IMR-90 (cell line): ENCODE measurements at regions not wholly inside any gene's neighbourhood (a gene's known extent, or its start where the extent isn't known, plus 50 kb on each side); places are given as distances from the start of the nearest gene placed in this dataset.

Experiments
- ATAC-seq: fragments of 200-7000 bp; cut with Tn5 transposase; 2 replicates; pipeline ENCODE4 v1.9.1; 2020; ENCODE audit warnings: low read depth, mild to moderate bottlenecking, moderate library complexity
- BruUV-seq: library from RNA; stranded (reverse); fragments of 400-500 nt; replicated peaks from 2 replicates; lab custom pipeline; 2021; lab: Mats Ljungman, UMichigan
- CTCF ChIA-PET: fragments of 300-600 bp; formaldehyde crosslinking; extraction: SDS; loops from one replicate; lab custom pipeline; 2021; ENCODE audit warnings: antibody characterized with exemption; lab: Yijun Ruan, JAX
- POLR2A ChIA-PET: fragments of 300-600 bp; sonication (Branson Sonifier 250); formaldehyde crosslinking; loops from one replicate; lab custom pipeline; 2022; ENCODE audit warnings: antibody characterized with exemption; ENCODE audit not compliant: unreplicated experiment; lab: Charles Lee
- DNase-seq: peaks from one replicate; pipeline ENCODE4 v3.0.0; 2013
- H2AFZ ChIP-seq: replicated peaks from 2 replicates; pipeline ENCODE3; 2013; ENCODE audit warnings: low read length, mild to moderate bottlenecking; ENCODE audit not compliant: poor library complexity
- H2AK5ac ChIP-seq: 2 replicates; pipeline ENCODE4 v1.6.1; 2013; ENCODE audit warnings: low read depth, low read length, inconsistent platforms
- H2AK9ac ChIP-seq: replicated peaks from 2 replicates; pipeline ENCODE3; 2013; ENCODE audit warnings: mild to moderate bottlenecking, low read depth, low read length, moderate library complexity; ENCODE audit not compliant: poor library complexity
- H2BK120ac ChIP-seq: 2 replicates; pipeline ENCODE4 v1.6.1; 2013; ENCODE audit warnings: low read depth, low read length, inconsistent platforms
- H2BK15ac ChIP-seq: 3 replicates; pipeline ENCODE4 v1.6.1; 2013; ENCODE audit warnings: low read depth, low read length, inconsistent platforms
- H2BK20ac ChIP-seq: 2 replicates; pipeline ENCODE4 v1.6.1; 2013; ENCODE audit warnings: low read depth, mild to moderate bottlenecking, inconsistent platforms, low read length, moderate library complexity
- H2BK5ac ChIP-seq: 2 replicates; pipeline ENCODE4 v1.6.1; 2013; ENCODE audit warnings: mild to moderate bottlenecking, low read depth, low read length, inconsistent platforms; ENCODE audit not compliant: poor library complexity, severe bottlenecking
- H3K14ac ChIP-seq: replicated peaks from 2 replicates; pipeline ENCODE4 v1.6.1; 2013; ENCODE audit warnings: low read depth, low read length, inconsistent platforms
- H3K18ac ChIP-seq: 2 replicates; pipeline ENCODE4 v1.6.1; 2013; ENCODE audit warnings: low read depth, low read length, control low read depth
- H3K23ac ChIP-seq: 2 replicates; pipeline ENCODE4 v1.6.1; 2013; ENCODE audit warnings: low read depth, low read length, inconsistent platforms
- H3K27ac ChIP-seq: 2 replicates; pipeline ENCODE4 v1.5.1; 2013; ENCODE audit warnings: mild to moderate bottlenecking, control low read depth, low read length; ENCODE audit not compliant: insufficient read depth
- H3K27me3 ChIP-seq: 2 replicates; pipeline ENCODE4 v1.6.1; 2013; ENCODE audit warnings: low read length; ENCODE audit not compliant: control insufficient read depth, insufficient read depth
- H3K36me3 ChIP-seq: 2 replicates; pipeline ENCODE4 v1.6.1; 2013; ENCODE audit warnings: low read length, mixed read lengths; ENCODE audit not compliant: control insufficient read depth, insufficient read depth
- H3K4ac ChIP-seq: 2 replicates; pipeline ENCODE4 v1.6.1; 2013; ENCODE audit warnings: low read depth, low read length, inconsistent platforms
- H3K4me1 ChIP-seq: 2 replicates; pipeline ENCODE4 v1.6.1; 2013; ENCODE audit warnings: low read length, mixed read lengths; ENCODE audit not compliant: control insufficient read depth, insufficient read depth
- H3K4me2 ChIP-seq: 2 replicates; pipeline ENCODE4 v1.6.1; 2013; ENCODE audit warnings: low read depth, mild to moderate bottlenecking, control low read depth, low read length, moderate library complexity
- H3K4me3 ChIP-seq: 2 replicates; pipeline ENCODE4 v1.5.1; 2013; ENCODE audit warnings: low read depth, mild to moderate bottlenecking, control low read depth, low read length, moderate library complexity; ENCODE audit not compliant: insufficient read depth
- H3K56ac ChIP-seq: 2 replicates; pipeline ENCODE4 v1.6.1; 2013; ENCODE audit warnings: low read length, inconsistent platforms; ENCODE audit not compliant: insufficient read depth; ENCODE audit errors: extremely low read depth
- H3K79me1 ChIP-seq, 2 experiments: 2 replicates each; pipeline ENCODE4 v1.6.1; 2013; ENCODE audit warnings: low read length in 2 of 2, inconsistent platforms in 1 of 2, low read depth in 1 of 2
- H3K9ac ChIP-seq: 2 replicates; pipeline ENCODE4 v1.6.1; 2013; ENCODE audit warnings: low read depth, low read length, control low read depth
- H3K9me1 ChIP-seq: 2 replicates; pipeline ENCODE4 v1.6.1; 2013; ENCODE audit warnings: low read length, inconsistent platforms; ENCODE audit not compliant: insufficient read depth
- H3K9me3 ChIP-seq: 2 replicates; pipeline ENCODE4 v1.6.1; 2013; ENCODE audit warnings: low read length; ENCODE audit not compliant: control insufficient read depth, insufficient read depth
- H4K20me1 ChIP-seq: 2 replicates; pipeline ENCODE4 v1.6.1; 2013; ENCODE audit warnings: low read length, inconsistent platforms; ENCODE audit not compliant: insufficient read depth
- H4K5ac ChIP-seq: 2 replicates; pipeline ENCODE4 v1.6.1; 2013; ENCODE audit warnings: mild to moderate bottlenecking, low read depth, low read length, control low read depth
- H4K8ac ChIP-seq, 2 experiments: 2 replicates each; pipeline ENCODE4 v1.6.1; 2013; ENCODE audit warnings: low read depth in 2 of 2, low read length in 2 of 2, control low read depth in 1 of 2, inconsistent platforms in 1 of 2
- H4K91ac ChIP-seq: 2 replicates; pipeline ENCODE4 v1.6.1; 2013; ENCODE audit warnings: low read depth, low read length, inconsistent platforms; ENCODE audit not compliant: insufficient read depth
- BHLHE40 ChIP-seq: fragments of 150-350 bp; IDR thresholded peaks from 2 replicates; pipeline ENCODE4 v1.6.1; 2016; ENCODE audit warnings: mild to moderate bottlenecking, low read depth, low read length
- CEBPB ChIP-seq: IDR thresholded peaks from 2 replicates; pipeline ENCODE4 v1.6.1; 2012; ENCODE audit warnings: low read depth, low read length, improper control_type of control experiment
- CHD1 ChIP-seq: IDR thresholded peaks from 2 replicates; pipeline ENCODE4 v1.6.1; 2012; ENCODE audit warnings: low read depth, low read length, improper control_type of control experiment
- CTCF ChIP-seq: conservative IDR thresholded peaks from 2 replicates; pipeline ENCODE4 v1.5.1; 2012; ENCODE audit warnings: mild to moderate bottlenecking, low read depth, low read length, improper control_type of control experiment
- ELK1 ChIP-seq: fragments of 150-350 bp; IDR thresholded peaks from 2 replicates; pipeline ENCODE4 v1.6.1; 2016; ENCODE audit warnings: low read depth, mild to moderate bottlenecking, low read length, moderate library complexity, borderline replicate concordance
- FOS ChIP-seq: fragments of 150-350 bp; IDR thresholded peaks from 2 replicates; pipeline ENCODE4 v1.6.1; 2016; ENCODE audit warnings: low read depth, low read length
- MAFK ChIP-seq: IDR thresholded peaks from 2 replicates; pipeline ENCODE4 v1.6.1; 2012; ENCODE audit warnings: low read depth, low read length, improper control_type of control experiment
- MAZ ChIP-seq: IDR thresholded peaks from 2 replicates; pipeline ENCODE4 v1.6.1; 2012; ENCODE audit warnings: low read depth, mild to moderate bottlenecking, low read length, improper control_type of control experiment, moderate library complexity, borderline replicate concordance
- MXI1 ChIP-seq: IDR thresholded peaks from 2 replicates; pipeline ENCODE4 v1.6.1; 2012; ENCODE audit warnings: low read depth, mild to moderate bottlenecking, low read length, moderate library complexity, borderline replicate concordance
- NFE2L2 ChIP-seq: fragments of 150-350 bp; IDR thresholded peaks from 2 replicates; pipeline ENCODE4 v1.6.1; 2016; ENCODE audit warnings: low read depth, mild to moderate bottlenecking, low read length
- POLR2A ChIP-seq: IDR thresholded peaks from 2 replicates; pipeline ENCODE4 v1.6.1; 2012; ENCODE audit warnings: mild to moderate bottlenecking, low read depth, low read length
- RAD21 ChIP-seq: IDR thresholded peaks from 2 replicates; pipeline ENCODE4 v1.6.1; 2012; ENCODE audit warnings: low read length, improper control_type of control experiment
- RCOR1 ChIP-seq: IDR thresholded peaks from 2 replicates; pipeline ENCODE4 v1.6.1; 2012; ENCODE audit warnings: mild to moderate bottlenecking, low read length, improper control_type of control experiment; ENCODE audit not compliant: insufficient replicate concordance
- RFX5 ChIP-seq: IDR thresholded peaks from 2 replicates; pipeline ENCODE4 v1.8.0; 2012; ENCODE audit warnings: low read depth, mild to moderate bottlenecking, low read length, moderate library complexity
- SMC3 ChIP-seq: fragments of 150-350 bp; IDR thresholded peaks from 2 replicates; pipeline ENCODE4 v1.6.1; 2016; ENCODE audit warnings: low read depth, mild to moderate bottlenecking, antibody characterized with exemption, low read length, moderate library complexity
- USF2 ChIP-seq: fragments of 150-350 bp; IDR thresholded peaks from 2 replicates; pipeline ENCODE4 v1.6.1; 2017; ENCODE audit warnings: mild to moderate bottlenecking, antibody characterized with exemption, low read length, low read depth
- WGBS, 2 experiments: methylation state at CpG; one replicate each; pipeline versions ENCODE4 v1.1.5 to v1.1.7; 2013; ENCODE audit warnings: missing lambda C conversion rate in 2 of 2; ENCODE audit not compliant: insufficient read length in 1 of 2; ENCODE audit errors: extremely low coverage in 2 of 2; 5-methylcytosine and 5-hydroxymethylcytosine counted together
- dilution Hi-C: fragments of 300-500 bp; cut with HindIII; formaldehyde crosslinking; loops from one replicate; pipeline ENCODE4 v1.14.3; 2018; ENCODE audit warnings: low sequenced_read_pairs; ENCODE audit not compliant: unreplicated experiment
- in situ Hi-C: fragments of 300-500 bp; cut with MboI; formaldehyde crosslinking; loops from 3 replicates; pipeline ENCODE4 v1.14.3; 2019; ENCODE audit warnings: low sequenced_read_pairs, inconsistent platforms, mixed read lengths
- intact Hi-C: fragments of 100-400 bp; cut with micrococcal nuclease; formaldehyde crosslinking; loops from 2 replicates; pipeline ENCODE4 v1.10.0; 2022

DNA sequence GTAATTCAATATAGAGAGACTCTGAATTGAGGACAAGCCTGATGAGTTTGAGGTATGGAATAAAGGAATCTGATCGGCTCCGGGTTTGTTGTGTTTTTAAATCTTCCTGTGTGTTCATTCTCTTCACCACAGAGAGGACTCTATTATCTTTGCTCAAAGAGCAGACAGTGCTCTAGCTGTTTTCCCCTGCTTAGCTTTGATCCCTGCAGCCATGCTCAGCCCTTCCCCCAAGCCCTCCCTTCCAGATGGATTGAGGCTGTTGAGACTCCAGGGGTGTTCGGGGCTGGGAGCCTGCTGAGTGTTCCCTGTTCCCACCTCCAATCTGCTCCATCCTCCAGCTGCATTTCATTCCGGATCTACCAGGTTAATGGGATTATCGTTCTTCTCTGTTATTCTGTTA is 74.2 kb upstream of the CXADR start:
- no peak overlapping the region for H3K27ac ChIP-seq
- H3K9me3 ChIP-seq: no peaks in the 10 kb centered on the region
- H2BK5ac ChIP-seq: no peak overlapping the region
- intact Hi-C loops: no loop called here
- no peak overlapping the region for H3K18ac ChIP-seq
- no peaks in the 10 kb centered on the region for H3K79me1 ChIP-seq
- H3K4me3 ChIP-seq: no peak overlapping the region
- no peak overlapping the region for H2AK5ac ChIP-seq
- ChIA-PET POLR2A (no interaction called here), CTCF (interaction anchor here (1.3 kb wide), 1 partner anchor 116 kb away, joined by 3 read pairs; no protein-coding TSS in a partner anchor)
- H3K36me3 ChIP-seq: no peaks in the 10 kb centered on the region
- no peak overlapping the region for H4K8ac ChIP-seq
- H3K27me3 ChIP-seq: peaks cover 2% of the 10 kb centered on the region
- H3K4me2 ChIP-seq: no peak overlapping the region
- in situ Hi-C loops: no loop called here
- no peak overlapping the region for H2AK9ac ChIP-seq
- peak overlapping the region; percentile 59 for H2AFZ ChIP-seq
- H2BK20ac ChIP-seq: no peak overlapping the region
- H3K56ac ChIP-seq: no peak overlapping the region
- H3K9me1 ChIP-seq: no peaks in the 10 kb centered on the region
- DNase-seq (no peak), ATAC-seq (no peak)
- no peak overlapping the region for H3K9ac ChIP-seq
- no peak overlapping the region for H4K5ac ChIP-seq
- dilution Hi-C loops: no loop called here
- no peak overlapping the region for H2BK15ac ChIP-seq
- no peak overlapping the region for H3K14ac ChIP-seq
- H4K20me1 ChIP-seq: no peaks in the 10 kb centered on the region
- WGBS, 2 experiments: no CpG with 5 or more reads among the region's 5 CpGs
- TF ChIP-seq CHD1: no peak
- no peak for TF ChIP-seq RFX5
- no peak for TF ChIP-seq BHLHE40
- TF ChIP-seq USF2: no peak
- no peak for TF ChIP-seq RCOR1
- no peak for TF ChIP-seq POLR2A
- no peak for TF ChIP-seq ELK1
- no peak for TF ChIP-seq SMC3
- TF ChIP-seq RAD21: no peak
- no peak for TF ChIP-seq FOS
- TF ChIP-seq MXI1: no peak
- no peak for TF ChIP-seq CEBPB
- TF ChIP-seq MAZ: no peak
- TF ChIP-seq NFE2L2: no peak
- no peak for TF ChIP-seq CTCF
- TF ChIP-seq MAFK: no peak
- peaks cover 9% of the 10 kb centered on the region for H3K4me1 ChIP-seq
- no peak overlapping the region for H3K23ac ChIP-seq
- no TSS peak for BruUV-seq
- H4K91ac ChIP-seq: no peak overlapping the region
- no peak overlapping the region for H2BK120ac ChIP-seq
- no peak overlapping the region for H3K4ac ChIP-seq
